ENCODE measurements at regions not wholly inside any gene's neighbourhood (a gene's known extent, or its start where the extent isn't known, plus 50 kb on each side); places are given as distances from the start of the nearest gene placed in this dataset.

DNA sequence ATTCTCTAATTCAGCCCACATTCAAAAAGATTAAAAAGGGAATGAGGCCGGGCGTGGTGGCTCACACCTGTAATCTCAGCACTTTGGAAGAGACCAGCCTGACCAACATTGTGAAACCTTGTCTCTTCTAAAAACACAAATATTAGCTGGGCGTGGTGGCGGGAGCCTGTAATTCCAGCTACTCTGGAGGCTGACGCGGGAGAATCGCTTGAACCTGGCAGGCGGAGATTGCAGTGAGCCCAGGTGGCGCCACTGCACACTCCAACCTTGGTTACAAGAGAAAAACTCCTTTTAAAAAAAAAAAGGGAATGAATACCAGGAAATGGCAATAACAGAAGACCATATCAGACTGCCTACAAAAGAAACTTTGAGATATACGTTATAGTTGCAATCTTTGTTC is 1244.5 kb downstream of the PCDH9 start:
- TF ChIP-seq, protein P1, sequence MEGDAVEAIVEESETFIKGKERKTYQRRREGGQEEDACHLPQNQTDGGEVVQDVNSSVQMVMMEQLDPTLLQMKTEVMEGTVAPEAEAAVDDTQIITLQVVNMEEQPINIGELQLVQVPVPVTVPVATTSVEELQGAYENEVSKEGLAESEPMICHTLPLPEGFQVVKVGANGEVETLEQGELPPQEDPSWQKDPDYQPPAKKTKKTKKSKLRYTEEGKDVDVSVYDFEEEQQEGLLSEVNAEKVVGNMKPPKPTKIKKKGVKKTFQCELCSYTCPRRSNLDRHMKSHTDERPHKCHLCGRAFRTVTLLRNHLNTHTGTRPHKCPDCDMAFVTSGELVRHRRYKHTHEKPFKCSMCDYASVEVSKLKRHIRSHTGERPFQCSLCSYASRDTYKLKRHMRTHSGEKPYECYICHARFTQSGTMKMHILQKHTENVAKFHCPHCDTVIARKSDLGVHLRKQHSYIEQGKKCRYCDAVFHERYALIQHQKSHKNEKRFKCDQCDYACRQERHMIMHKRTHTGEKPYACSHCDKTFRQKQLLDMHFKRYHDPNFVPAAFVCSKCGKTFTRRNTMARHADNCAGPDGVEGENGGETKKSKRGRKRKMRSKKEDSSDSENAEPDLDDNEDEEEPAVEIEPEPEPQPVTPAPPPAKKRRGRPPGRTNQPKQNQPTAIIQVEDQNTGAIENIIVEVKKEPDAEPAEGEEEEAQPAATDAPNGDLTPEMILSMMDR (IDR thresholded peaks at IDR 0.05) = no peak
- no peak for TF ChIP-seq POLR2A (IDR thresholded peaks at IDR 0.05)
